Stimulated activated CD4-positive, alpha-beta T cell treated with anti-CD3 and anti-CD28 coated beads, Interleukin-1b, Interleukin-23, amount 100 ng/mL, for 24 hours (primary cell): ENCODE measurements at regions not wholly inside any gene's neighbourhood (a gene's known extent, or its start where the extent isn't known, plus 50 kb on each side); places are given as distances from the start of the nearest gene placed in this dataset.

Experiments used
- DNase-seq, 4 experiments: peaks; one replicate each; pipeline ENCODE4 v3.0.0-alpha.2; 2020; ENCODE audit warnings: low read depth in 4 of 4, low spot score in 1 of 4

- DNase-seq: no peak
Observed at GRCh38 chr15:29556380-29556779, 265.9 kb downstream of the TJP1 start.

- no peak for DNase-seq
Observed at GRCh38 chr15:29554531-29554930, 267.7 kb downstream of the TJP1 start.

GRCh38 chr15:29550834-29551465 lies 271.3 kb downstream of the TJP1 start:
- DNase-seq: no peak

DNA sequence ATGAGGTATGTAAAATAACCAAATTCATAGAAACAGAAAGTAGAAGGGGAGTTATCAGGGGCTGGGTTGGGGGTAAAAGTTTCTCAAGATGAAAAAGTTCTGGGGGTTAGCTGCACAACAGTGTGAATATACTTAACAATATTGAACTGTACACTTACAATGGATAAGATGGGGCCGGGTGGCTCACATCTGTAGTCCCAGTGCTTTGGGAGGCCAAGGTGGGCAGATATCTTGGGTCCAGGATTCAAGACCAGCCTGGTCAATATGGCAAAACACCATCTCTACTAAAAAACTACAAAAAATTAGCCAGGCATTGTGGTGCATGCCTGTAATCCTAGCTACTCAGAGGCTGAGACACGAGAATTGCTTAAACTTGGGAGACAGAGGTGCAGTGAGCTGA lies 274.3 kb downstream of the TJP1 start:
- DNase-seq: no peak

- no peak for DNase-seq
Observed at GRCh38 chr15:29544513-29545128, 275.0 kb upstream of the NSMCE3 start.

DNA sequence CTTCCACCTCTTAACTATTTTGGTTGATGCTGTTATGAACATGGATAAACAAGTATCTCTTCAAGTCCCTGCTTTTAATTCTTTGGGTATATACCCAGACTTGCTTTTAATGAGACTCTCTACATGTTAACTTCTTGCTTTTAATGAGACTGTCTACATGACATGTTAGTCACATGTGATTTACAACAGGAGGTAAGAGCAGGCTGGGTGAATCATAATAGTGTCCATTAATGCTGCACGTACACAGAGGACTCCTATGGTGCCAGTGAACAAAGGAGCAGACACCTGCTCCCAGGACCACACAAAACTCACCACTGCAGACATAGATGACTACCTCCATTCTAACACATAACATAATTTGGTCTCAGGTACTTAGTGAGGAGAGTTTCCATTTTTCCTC lies 273.4 kb upstream of the NSMCE3 start:
- no peak for DNase-seq

DNA sequence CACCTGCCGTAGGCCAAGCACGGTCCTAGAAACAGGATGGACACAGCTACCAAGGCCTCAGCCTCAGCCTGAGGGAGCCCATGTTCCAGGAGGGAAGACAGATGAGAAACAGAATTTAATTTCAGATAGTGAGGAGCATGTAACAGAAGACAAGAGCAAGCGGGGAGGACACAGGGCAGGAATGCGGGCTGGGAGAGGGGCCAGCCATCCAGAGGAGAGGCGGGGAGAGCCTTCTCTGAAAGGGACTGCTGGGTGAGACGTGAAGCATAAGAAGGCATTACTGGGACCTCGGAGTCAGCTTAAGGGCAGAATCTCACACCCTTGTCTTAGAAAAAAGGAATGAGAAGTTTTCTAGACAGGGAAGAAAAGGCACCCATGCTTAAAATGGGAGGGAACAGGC lies 271.7 kb upstream of the NSMCE3 start:
- no peak for DNase-seq

- DNase-seq: no peak
Observed at GRCh38 chr15:29540479-29540878, 270.9 kb upstream of the NSMCE3 start.

GRCh38 chr15:29539736-29540135 lies 270.1 kb upstream of the NSMCE3 start:
- no peak for DNase-seq

- no peak for DNase-seq
Observed at GRCh38 chr15:29538044-29538443, 268.4 kb upstream of the NSMCE3 start.

GRCh38 chr15:29535952-29536351 lies 266.3 kb upstream of the NSMCE3 start:
- DNase-seq: no peak

DNA sequence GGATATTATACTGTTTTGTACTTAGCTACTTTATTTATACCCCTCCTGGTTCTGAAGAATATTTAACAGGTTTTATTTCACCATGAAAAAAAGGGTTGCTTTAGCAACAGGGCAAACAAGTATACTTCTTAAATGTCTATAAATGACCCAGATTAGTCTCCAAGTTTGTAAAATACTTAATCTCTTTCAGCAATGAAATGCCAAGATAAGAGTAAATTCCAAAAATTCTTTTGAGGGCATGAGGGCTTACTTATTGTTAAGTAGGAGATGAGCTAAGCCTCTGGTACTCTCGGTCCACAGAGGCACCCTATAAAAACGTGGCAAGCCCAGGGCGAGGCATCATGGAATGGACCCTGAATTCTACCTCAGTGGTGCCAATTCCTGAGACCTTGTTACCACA lies 264.8 kb upstream of the NSMCE3 start:
- no peak for DNase-seq

DNA sequence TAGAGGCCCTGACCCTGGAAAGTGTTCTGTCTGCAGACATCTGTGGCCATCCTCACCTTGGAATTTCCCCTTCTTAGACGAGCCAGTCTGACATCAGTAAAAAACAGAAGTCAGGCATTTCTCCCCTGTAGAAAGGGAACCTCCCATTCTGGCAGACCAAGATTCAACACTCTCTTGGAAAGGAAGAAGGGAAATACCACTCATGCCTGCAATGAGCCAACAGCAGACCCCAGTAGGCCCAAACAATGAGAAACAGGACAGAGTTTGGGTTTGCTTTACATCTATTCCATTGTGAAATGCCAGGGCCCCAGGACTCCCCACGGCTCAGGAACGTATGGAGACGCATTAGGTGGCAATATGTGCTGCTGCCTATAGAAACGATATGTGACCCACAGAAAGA lies 264.0 kb upstream of the NSMCE3 start:
- DNase-seq: no peak

DNA sequence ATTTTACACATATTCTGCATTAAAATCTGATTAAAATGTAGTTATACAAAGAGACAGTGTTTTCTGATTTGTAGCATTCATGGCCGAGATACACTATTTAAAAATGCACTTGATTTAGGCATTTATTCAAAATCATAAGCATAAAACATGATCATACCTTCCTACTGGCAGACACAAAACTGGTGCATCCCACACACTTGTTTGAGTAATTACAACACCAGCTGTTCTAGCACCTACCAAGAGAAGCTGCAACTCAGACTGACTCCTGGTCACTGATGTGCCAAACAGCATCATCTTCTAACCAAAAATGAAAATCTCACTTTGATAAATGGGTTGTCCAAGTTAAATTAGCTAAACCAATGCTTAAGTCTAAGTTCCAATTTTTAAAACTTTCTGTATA lies 262.7 kb upstream of the NSMCE3 start:
- DNase-seq: no peak

- DNase-seq: no peak
Observed at GRCh38 chr15:29530966-29531365, 261.3 kb upstream of the NSMCE3 start.

GRCh38 chr15:29529043-29529442 lies 259.4 kb upstream of the NSMCE3 start:
- no peak for DNase-seq

- DNase-seq: no peak
Observed at GRCh38 chr15:29528276-29528675, 258.7 kb upstream of the NSMCE3 start.

DNA sequence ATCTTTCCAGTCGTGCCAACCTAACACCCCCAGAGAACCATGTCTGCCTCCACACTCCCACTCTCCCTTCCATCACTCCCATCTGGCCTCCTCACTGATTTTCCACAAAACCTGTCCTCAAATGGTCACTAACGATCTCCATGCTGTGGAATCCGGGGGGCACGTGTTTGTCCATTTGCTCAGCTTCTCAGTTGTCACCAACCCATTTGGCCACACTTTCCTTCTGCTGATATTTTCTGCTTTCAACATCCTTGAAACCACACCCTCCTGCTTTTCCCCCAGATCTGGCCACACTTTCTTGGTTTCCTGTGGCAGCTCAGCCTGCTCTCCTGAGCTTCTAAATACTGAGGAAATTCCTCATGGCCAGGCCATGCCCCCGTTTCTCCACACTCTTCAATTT lies 257.2 kb upstream of the NSMCE3 start:
- DNase-seq: no peak

- DNase-seq: no peak
Observed at GRCh38 chr15:29522373-29523276, 253.0 kb upstream of the NSMCE3 start.

DNA sequence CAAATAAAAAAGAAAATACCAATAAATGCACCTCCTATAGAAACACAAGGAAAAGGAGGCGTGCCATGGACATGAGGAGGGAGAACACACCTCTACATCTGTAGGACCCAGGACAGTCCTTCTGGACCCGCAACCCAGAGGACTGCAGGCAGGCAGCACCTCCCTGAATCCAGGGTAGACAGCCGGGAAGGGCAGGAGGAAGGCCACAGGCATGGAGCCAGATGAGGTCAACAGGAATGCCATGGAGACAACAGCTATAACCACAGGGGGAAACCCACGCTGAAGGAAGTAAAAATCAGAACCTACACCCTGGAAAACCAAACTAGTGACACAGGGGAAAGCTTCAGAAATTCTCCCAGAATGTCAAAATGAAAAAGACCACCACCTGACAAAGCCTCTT lies 248.8 kb upstream of the NSMCE3 start:
- DNase-seq: no peak

- no peak for DNase-seq
Observed at GRCh38 chr15:29517829-29518228, 248.2 kb upstream of the NSMCE3 start.

DNA sequence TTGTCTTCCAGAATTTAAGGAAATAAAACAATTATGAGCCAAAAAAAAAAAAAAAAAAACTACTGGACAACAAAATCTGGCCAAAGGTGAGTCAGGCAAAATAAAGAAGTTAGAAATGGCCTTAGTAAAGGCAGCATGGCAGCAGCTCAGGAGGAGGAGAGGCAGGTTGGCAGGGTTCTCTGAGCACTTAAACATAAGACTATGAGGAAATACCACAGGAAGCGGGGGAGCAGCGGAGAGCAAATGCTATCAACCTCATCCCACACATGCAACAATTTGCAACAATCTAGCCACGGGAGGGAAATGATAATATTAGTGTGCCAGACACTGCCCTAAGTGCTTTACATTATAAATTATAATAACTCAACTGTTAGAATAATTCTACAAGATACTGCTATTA lies 247.3 kb upstream of the NSMCE3 start:
- DNase-seq: no peak
